ENCODE measurements at regions not wholly inside any gene's neighbourhood (a gene's known extent, or its start where the extent isn't known, plus 50 kb on each side); places are given as distances from the start of the nearest gene placed in this dataset.

DNA sequence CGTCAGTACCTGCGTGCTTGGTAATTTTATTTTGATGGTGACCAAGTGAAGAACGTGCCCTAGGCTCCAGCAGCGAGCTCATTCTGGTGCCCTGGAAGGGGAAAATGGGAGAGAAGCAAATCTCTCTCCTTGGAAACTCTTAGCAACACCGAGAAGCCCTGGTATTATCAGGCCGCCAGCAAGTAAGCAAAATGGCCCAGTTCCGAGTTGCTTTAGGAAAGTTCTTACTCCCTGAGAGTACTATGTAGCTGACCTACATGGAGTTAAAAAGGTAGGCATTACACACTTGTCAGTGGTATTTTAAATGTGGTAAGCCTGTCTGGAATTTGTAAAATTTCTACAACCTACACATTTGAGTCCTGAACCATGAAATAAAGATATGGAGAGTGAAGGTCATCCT lies 146.4 kb downstream of the CPEB2 start:
- Mint-ChIP-seq H3K4me3 (no peak overlapping the region), H3K9me3 (peaks cover 2% of the 10 kb centered on the region), H3K27me3 (ENCODE audit: low read depth) (no peaks in the 10 kb centered on the region), H3K4me1 (peaks cover 48% of the 10 kb centered on the region), H3K36me3 (ENCODE audit: low read depth) (no peaks in the 10 kb centered on the region), H3K27ac (ENCODE audit: unreplicated experiment) (no peak overlapping the region)
- DNase-seq (ENCODE audit: low read depth, low spot score) = no peak
- TF ChIP-seq CTCF (conservative IDR thresholded peaks at IDR 0.05) = no peak

- Mint-ChIP-seq H3K4me1 (peaks cover 46% of the 10 kb centered on the region), H3K36me3 (ENCODE audit: low read depth) (no peaks in the 10 kb centered on the region), H3K4me3 (peak overlapping the region; percentile 25), H3K9me3 (peaks cover 4% of the 10 kb centered on the region), H3K27me3 (ENCODE audit: low read depth) (no peaks in the 10 kb centered on the region), H3K27ac (ENCODE audit: unreplicated experiment) (peak overlapping the region; percentile 65)
- DNase-seq (ENCODE audit: low read depth, low spot score) = no peak
- TF ChIP-seq CTCF (conservative IDR thresholded peaks at IDR 0.05) = no peak
Observed at GRCh38 chr4:15149234-15149838, 147.1 kb downstream of the CPEB2 start.

GRCh38 chr4:15149839-15150592 lies 147.7 kb downstream of the CPEB2 start:
- Mint-ChIP-seq H3K36me3 (ENCODE audit: low read depth) (no peaks in the 10 kb centered on the region), H3K4me3 (peak overlapping the region; percentile 25), H3K27me3 (ENCODE audit: low read depth) (no peaks in the 10 kb centered on the region), H3K4me1 (peaks cover 44% of the 10 kb centered on the region), H3K27ac (ENCODE audit: unreplicated experiment) (peak overlapping the region; percentile 85), H3K9me3 (peaks cover 4% of the 10 kb centered on the region)
- peak; percentile 52 for DNase-seq (ENCODE audit: low read depth, low spot score)
- no peak for TF ChIP-seq CTCF (conservative IDR thresholded peaks at IDR 0.05)

DNA sequence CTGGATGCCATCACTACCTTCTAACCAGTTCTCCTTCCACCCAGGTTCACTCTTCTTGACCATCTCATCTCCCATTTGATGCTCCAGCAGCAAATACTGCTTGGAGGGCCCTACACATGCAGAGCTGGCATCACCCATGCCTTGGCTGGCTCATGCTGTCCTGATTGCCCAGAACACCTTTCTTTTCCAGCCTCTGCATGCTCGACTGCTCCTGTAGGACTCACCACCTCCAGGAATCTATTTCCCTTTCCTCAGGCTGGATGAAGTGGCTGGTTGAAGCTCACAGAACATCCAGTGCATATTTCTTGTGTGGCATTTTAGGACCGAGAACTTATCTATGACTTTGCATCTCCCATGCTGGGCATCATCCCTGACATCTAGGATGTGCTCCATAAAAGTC lies 148.3 kb downstream of the CPEB2 start:
- Mint-ChIP-seq H3K27ac (ENCODE audit: unreplicated experiment) (peak overlapping the region; percentile 85), H3K27me3 (ENCODE audit: low read depth) (no peaks in the 10 kb centered on the region), H3K4me1 (peaks cover 44% of the 10 kb centered on the region), H3K36me3 (ENCODE audit: low read depth) (no peaks in the 10 kb centered on the region), H3K9me3 (peaks cover 7% of the 10 kb centered on the region), H3K4me3 (peak overlapping the region; percentile 14)
- no peak for DNase-seq (ENCODE audit: low read depth, low spot score)
- TF ChIP-seq CTCF (conservative IDR thresholded peaks at IDR 0.05) = no peak

DNA sequence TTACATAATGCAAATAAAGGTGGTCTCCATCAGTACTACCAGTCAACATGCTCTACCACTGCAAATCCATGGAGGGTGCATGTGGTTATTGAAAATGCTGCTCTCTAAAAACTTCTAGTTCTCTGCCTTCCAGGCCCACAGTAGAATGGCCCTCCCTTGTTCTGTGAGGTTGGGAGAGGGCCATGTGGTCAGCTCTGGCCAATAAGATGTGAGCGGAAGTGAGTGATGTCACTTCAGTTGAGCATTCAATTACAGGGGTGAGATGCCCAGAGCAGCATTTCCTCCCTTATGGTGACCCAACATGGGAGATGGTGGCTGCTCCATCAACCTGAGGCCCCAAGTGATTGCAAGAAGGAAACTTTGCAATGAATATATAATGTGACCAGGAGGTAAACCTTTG lies 148.8 kb downstream of the CPEB2 start:
- Mint-ChIP-seq H3K4me1 (peaks cover 44% of the 10 kb centered on the region), H3K9me3 (peaks cover 7% of the 10 kb centered on the region), H3K36me3 (ENCODE audit: low read depth) (no peaks in the 10 kb centered on the region), H3K4me3 (no peak overlapping the region), H3K27ac (ENCODE audit: unreplicated experiment) (no peak overlapping the region), H3K27me3 (ENCODE audit: low read depth) (no peaks in the 10 kb centered on the region)
- no peak for DNase-seq (ENCODE audit: low read depth, low spot score)
- TF ChIP-seq CTCF (conservative IDR thresholded peaks at IDR 0.05) = no peak

Data from neural crest cell (in vitro differentiated cells).